Fibroblast of mammary gland (primary cell): ENCODE measurements at regions not wholly inside any gene's neighbourhood (a gene's known extent, or its start where the extent isn't known, plus 50 kb on each side); places are given as distances from the start of the nearest gene placed in this dataset.

Source experiments
- DNase-seq: peaks from one replicate; pipeline ENCODE4 v3.0.0-alpha.2; 2010; ENCODE audit warnings: low read depth
- H3K4me3 ChIP-seq: 2 replicates; pipeline ENCODE4 v1.5.1; 2011; ENCODE audit warnings: low read depth, mild to moderate bottlenecking, low read length, moderate library complexity; ENCODE audit not compliant: control insufficient read depth
- CTCF ChIP-seq: conservative IDR thresholded peaks from 2 replicates; pipeline ENCODE4 v1.5.1; 2011; ENCODE audit warnings: low read depth, low read length, inconsistent platforms; ENCODE audit not compliant: control insufficient read depth, insufficient read depth

- DNase-seq = no peak
- H3K4me3 ChIP-seq = no peak overlapping the region
- TF ChIP-seq CTCF = no peak
Measured at GRCh38 chr3:81439108-81439507, 322.3 kb downstream of the GBE1 start.

GRCh38 chr3:81437683-81438082 is 323.8 kb downstream of the GBE1 start:
- DNase-seq = no peak
- no peak overlapping the region for H3K4me3 ChIP-seq
- no peak for TF ChIP-seq CTCF

DNA sequence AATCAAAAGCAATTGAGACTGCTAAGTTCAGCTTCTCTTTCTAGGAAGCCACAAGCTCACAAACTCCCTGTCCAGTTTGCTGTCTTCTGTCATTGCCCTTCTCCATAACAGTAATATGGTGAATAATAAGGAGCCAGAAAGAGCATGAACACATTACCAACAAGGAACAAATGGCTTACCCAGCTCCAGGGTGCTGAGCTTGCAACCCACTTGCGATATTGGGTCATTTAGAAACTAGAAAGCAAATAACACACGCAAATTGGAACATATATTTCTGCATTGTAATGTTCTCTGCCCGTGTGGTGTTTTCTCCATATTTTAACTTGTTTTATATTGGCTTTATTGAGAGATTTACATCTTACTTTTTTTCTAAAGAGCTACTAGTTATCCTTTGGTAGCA is 325.3 kb downstream of the GBE1 start:
- no peak for DNase-seq
- H3K4me3 ChIP-seq = no peak overlapping the region
- TF ChIP-seq CTCF = no peak

- DNase-seq = no peak
- TF ChIP-seq CTCF = no peak
- H3K4me3 ChIP-seq = no peak overlapping the region
Measured at GRCh38 chr3:81435050-81435449, 326.4 kb downstream of the GBE1 start.

- no peak for TF ChIP-seq CTCF
- DNase-seq = no peak
- H3K4me3 ChIP-seq = no peak overlapping the region
Measured at GRCh38 chr3:81434161-81434560, 327.3 kb downstream of the GBE1 start.

- H3K4me3 ChIP-seq = no peak overlapping the region
- no peak for TF ChIP-seq CTCF
Measured at GRCh38 chr3:81433675-81434074, 327.8 kb downstream of the GBE1 start.

DNA sequence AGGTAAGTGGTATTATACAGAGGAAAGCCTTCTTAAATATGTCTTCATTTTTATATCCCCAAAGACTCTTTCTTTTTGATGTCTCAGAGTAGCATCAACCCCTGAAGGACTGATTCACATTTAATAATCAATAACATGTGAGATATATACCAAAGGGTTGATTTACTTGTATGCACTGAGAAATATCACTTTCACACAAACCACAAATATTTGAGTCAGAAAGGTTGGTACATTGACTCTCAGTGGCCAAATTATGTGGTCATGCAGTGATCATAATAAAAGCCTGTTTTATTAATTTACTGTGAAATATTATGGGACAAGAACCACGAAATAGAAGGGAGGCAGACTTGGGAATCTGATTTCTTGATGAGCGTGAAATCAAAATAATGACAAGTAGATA is 329.0 kb downstream of the GBE1 start:
- no peak overlapping the region for H3K4me3 ChIP-seq
- DNase-seq = no peak
- no peak for TF ChIP-seq CTCF

More at GRCh38 chr3:81433675-81434074, 327.8 kb downstream of the GBE1 start:
- no peak for DNase-seq
